ENCODE measurements at regions not wholly inside any gene's neighbourhood (a gene's known extent, or its start where the extent isn't known, plus 50 kb on each side); places are given as distances from the start of the nearest gene placed in this dataset.
"Not testable (repeated sequence)": the region's sequence is repeated elsewhere in the genome, so short reads cannot be mapped to it uniquely, and the experiment has no call there.

DNA sequence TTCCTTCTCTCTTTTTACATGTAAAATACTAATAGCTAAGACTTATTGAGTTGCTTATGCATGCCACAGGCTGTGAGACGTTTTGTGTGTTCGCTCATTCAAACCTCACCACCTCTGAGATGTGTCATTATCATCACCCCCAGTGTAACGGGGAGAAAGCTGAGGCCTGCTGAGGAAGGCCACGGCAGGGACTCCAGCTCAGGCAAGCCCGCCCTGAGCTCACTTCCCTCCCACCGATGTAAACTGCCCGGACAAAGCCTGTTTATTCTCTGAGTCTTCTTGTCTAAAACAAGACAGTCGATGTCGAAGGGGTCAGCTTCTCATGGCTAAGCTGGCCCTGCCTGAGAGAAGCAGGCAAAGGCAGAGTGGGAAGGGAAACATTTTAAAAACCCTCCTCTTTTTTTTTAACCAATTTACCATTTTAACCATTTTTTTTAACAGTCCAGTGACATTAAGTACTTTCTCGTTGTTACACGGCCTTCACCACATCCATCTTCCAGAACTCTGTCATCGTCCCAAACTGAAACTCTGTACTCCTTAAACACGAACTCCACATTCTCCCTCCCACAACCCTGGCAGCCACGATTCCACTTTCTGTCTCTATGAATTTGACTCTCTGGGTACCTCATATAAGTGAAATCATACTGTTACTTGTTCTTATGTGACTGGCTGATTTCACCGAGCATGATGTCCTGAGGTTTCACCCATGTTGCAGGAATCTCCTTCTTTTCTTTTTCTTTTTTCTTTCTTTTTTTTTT is 204.8 kb upstream of the GALNT2 start:
- no peak for DNase-seq

DNA sequence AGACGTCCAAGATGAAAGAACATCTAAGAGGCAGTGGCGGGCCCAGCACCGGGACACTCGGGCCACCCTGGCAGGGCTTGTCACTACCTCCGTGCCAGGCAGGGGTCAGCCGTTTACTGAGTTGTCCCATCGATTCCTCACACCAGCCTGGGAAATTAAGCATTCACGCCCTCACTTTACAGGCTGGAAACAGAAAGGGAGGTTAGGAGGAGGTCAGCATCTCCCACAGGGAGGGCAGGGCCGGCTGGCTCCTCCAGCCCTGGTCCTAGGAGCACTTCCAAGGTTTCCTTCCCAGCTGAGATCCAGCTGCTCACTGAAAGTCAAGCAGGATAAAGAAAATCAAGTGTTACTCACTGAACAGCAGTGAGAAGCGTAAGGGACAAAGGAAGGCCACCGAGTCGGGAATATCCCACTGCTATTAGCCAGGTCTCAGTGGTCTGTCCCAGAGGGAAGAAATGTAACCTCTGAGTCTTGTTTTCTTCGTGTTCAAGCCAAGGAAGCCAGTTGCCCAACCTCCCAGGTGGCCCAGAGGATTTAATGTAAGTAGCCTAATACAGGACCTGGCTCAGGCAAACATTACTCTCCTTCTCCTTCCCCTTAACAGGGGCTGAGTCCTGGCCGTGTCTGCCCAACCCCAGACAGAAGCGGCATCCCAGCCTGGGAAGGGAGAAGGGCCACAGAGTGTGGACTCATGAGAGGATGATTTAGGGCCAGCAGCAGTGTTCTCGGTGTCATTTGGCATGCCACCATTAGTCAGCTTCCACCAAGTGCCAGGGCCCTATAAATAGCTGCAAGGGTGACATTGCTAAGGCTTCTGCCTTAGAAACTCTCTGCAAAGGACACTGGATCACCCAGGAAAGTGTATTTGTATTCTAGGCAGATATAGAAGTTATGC is 203.1 kb upstream of the GALNT2 start:
- DNase-seq, result no peak

GRCh38 chr1:229864686-229865230 is 202.3 kb upstream of the GALNT2 start:
- no peak for DNase-seq

GRCh38 chr1:229865321-229865720 is 201.7 kb upstream of the GALNT2 start:
- not testable (repeated sequence) for DNase-seq

DNA sequence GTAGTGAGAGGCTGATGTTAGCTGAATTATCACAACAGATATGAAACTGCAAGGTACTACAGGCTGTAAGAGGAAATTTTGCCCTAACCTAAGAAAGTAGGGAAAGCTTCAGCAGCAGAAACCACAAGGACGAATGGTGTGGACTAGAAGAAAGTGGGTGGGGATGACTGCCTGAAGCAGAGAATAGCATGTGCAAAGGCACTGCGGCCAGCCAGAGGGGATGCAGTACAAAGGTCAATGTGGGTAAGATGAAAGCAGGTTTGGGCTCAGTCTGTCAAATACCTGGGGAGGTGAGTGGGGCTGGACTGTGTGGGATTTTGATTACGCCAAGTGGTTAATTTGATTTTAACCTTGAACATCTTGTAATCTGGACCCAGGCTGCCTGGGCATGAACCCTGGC is 199.3 kb upstream of the GALNT2 start:
- DNase-seq, result no peak

- DNase-seq, result no peak
Observed at GRCh38 chr1:229869240-229869639, 197.8 kb upstream of the GALNT2 start.

DNA sequence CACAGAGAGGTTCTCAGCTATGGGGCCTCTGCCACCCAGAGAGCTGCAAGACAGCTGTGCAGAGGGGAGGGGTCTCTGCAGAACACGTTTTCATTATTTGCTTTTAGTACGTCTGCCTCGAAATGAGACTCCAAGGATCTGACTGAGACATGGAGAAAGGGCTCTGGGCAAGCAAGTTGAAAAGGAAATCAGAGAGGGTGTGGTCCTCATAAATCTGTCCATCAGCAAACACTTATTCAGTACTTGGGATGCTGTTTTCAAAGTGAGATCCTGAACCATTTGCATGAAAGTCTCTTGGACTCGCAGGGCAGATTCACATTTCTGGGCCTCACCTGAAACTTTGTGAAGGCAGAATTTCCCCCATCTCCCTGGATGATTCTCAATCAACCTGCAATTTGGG is 197.4 kb upstream of the GALNT2 start:
- no peak for DNase-seq

GRCh38 chr1:229870381-229870780 is 196.7 kb upstream of the GALNT2 start:
- no peak for DNase-seq

- DNase-seq, result no peak
Observed at GRCh38 chr1:229871078-229871676, 195.9 kb upstream of the GALNT2 start.

DNA sequence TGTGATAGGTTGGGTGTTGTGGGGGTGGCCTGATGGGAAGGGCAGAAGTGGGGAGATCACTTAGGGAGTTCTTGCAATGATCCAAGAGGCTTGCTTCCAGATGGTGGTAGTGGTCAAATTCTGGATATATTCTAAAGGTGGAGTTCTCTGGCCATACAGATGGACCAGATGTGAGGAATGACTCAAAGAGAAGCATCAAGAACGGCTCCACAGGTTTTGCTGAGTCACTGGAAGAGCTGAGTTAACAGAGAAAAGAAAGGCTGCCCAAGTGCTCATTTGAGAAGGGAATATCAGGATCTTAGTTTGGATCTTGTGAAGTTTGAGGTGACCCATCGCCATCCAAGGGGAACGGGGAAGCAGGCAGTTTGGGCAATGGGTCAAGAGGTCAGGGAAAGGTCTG is 192.9 kb upstream of the GALNT2 start:
- no peak for DNase-seq

DNA sequence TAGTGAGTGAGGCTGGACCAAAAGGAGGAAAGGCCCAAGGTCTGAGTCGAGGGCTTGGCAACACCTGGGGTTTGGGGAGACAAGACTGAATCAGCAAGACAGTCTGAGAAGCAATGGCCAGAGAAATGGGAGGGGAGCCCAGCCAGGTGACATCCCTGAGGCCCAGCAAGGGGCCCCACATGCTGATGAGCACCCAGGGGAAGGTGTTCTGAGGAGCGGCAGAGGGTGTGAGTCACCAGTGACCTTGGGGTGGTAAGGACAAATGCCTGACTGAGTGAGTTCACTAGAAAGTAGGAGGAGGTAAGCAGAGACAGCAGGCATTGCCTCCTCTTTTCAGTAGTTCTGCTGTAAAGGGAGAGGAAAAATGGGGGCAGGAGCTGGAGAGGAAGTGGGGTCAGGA is 192.4 kb upstream of the GALNT2 start:
- DNase-seq, result no peak

DNA sequence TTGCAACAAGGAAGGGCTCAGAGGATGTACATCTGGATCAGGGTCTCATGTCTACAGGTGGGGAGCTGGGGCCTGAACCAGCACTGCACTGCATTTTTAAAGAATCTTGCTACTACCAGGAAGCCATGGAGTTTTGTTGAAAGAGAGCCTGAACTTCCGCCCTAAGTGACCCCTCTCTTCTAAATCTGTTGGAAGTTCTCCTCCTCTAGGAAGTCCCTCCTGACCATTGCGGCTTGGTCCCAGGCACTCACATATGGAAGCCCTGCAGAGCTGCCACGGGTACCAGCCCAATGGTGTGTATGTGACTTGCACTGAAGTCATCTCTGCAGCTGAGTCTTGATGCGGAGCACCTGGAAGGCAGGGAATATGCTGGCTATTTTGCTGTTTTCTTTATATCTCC is 192.0 kb upstream of the GALNT2 start:
- DNase-seq, result no peak

DNA sequence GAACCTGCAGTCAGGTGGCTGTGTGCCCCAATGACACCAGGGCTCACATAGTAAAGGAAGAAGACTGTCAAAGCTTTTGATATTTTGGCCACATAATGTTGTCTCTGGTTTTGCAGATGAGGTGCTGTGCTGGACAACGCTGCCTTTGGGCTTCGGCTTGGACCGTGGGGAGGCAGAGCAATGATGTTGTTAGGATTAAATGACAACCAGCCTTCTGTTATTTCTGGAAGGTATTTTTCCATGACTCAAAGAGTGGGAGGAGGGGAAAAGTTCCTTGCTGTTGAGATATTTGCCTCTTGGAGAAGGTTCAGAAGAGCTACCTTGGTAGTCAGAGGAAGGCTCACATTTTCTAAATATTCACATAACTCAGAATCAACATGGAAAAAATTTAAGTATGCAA is 187.3 kb upstream of the GALNT2 start:
- no peak for DNase-seq

- DNase-seq, result no peak
Observed at GRCh38 chr1:229880271-229881170, 186.5 kb upstream of the GALNT2 start.

DNA sequence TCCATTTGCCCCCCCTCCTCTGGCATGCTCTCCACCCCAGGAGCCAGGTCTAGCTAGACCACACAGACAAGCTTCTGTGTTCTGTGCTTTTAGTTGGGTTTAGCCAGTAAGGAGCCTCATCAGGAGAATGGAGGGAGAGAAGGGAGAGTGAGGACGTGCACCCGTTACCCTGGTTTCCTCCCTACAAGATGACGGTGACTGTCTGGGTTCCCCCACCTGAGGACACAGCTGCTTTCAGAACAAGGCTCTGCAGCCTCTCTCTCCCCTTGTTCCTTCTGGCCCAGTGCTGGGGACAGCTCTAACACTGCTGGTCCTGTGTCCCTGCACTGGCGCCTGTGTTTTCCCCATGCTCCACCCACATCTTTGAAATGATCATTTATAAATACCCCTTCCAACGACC is 184.4 kb upstream of the GALNT2 start:
- DNase-seq, result no peak

GRCh38 chr1:229883504-229884200 is 183.4 kb upstream of the GALNT2 start:
- DNase-seq, result no peak

DNA sequence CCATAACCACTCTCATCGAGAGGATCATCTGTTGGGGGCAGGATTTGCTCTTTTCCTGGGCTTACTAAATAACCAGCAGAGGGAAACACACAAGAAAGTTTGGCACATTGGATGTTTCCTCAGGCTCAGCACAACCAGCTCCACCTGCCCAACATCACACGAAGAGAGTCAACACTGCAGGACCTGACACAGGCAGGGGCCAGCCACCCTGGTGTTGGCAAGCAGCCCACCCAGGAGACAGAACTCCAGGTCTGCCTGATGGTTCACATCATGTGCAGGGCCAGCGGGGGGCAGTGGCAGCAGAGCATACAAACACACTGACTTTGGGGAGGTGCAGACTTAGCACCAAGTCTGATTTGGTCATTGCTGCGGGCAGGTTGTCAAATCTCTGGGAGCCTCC is 182.3 kb upstream of the GALNT2 start:
- no peak for DNase-seq

DNA sequence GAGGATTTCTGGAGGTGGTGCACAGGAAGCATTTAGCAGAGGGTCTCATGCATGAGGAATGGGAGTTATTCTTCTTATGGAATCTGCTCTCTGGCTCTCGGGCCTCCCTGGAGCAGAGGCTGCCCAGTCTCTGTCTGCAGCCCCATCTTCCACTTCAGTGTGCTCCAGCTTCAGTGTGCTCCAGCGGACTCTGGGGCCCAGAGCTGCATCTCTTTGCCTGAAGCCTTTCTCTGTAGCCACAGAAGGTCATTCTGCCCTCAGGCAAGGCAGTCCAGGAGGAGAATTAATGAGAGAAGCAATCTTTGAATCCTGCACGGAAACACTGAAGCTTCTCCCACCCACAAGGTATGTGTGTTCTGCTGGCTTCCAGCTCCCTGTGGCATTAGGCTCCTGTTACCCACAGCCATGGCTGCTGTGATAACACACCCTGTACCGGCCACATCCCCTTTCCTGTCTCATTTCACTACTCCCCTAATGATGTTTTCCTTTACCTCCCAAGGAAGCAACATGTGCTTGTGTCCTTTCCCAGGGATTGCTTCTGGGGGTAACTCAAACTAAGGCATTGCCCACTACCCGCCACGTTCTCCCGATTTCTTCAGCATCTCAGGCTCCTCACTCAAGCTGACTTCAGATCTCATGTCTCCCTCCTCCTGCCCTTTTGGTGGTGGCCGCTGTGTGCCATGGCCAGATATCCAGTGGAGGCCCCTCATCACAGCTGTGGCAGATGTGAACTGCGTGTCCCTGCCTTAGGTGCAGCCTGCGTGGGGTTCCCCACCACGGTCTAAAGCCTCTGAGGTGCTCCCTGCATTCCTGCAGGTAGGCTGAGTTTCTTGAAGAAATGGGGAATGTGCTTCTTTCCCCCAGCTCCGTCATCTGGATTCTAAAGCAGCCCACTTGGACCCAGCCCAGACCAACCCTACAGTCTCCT is 181.2 kb upstream of the GALNT2 start:
- DNase-seq, result no peak

DNA sequence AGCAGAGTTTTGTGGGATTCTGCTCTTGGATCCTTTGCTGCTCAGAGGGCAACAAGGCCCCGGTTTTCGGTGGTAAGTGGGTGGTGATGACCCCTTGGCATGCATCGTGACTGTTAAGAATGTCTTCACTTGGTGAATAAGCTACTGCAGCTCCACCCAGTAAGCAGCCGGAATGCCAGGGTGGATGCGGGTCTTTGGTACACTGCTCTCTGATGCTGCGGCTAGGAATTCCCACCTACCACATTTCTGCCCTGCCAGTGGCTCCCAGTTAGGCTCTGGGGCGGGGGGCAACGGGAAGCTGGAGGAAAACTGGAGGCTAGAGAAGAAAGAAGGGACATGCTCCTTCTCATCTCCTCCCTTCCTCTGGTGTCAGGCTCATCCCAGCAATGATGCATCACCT is 180.4 kb upstream of the GALNT2 start:
- DNase-seq, result no peak

DNA sequence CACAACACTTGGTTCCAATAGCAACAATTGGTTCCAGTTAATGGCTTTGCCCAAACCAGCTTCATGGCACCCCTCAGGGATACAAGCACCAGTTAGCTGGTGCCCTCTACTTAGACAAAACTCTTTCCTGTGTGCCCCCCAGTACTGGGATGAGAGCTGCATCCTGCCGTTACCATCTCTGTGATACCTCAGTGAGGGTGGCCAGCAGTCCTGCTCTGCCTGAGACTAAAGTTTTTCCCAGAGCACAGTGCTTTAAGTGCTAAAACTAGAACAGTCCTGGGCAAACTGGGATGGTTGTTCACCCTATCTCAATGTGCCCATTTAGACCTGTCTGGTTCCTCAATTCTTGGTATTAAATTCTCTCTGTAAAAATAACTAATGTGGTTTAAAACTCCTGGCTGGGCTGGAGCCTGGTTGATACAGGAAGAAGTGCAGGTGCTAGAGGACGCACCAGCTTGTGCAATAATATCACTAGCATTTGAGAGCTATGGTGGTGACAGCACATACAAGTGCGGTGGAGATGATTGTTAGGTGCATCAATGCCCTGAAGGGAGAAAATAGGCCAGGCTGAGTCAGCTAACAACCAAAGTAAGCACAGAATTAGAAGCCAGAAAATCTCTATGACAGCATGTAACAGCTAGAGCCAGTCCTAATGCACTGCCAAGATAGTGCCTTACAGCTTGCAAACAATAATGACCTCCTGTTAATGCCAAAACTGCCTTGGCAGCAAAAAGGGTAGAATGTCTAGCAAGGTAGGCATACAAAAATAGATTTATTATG is 179.8 kb upstream of the GALNT2 start:
- no peak for DNase-seq
